Large intestine (tissue), 3 donors: ENCODE measurements at regions not wholly inside any gene's neighbourhood (a gene's known extent, or its start where the extent isn't known, plus 50 kb on each side); places are given as distances from the start of the nearest gene placed in this dataset.
A peak's percentile ranks its signal among the peaks of the same experiment; 100 is the strongest.

ENCODE experiments used
- DNase-seq, 2 donors: peaks; one replicate each; pipeline versions ENCODE4 v3.0.0 to v3.0.0-alpha.2; 2013
- H3K27ac ChIP-seq: one replicate; pipeline ENCODE4 v1.5.1; 2013; ENCODE audit warnings: low read length
- H3K27me3 ChIP-seq: 2 replicates; pipeline ENCODE4 v1.6.1; 2013; ENCODE audit warnings: low read length; ENCODE audit not compliant: control insufficient read depth, insufficient read depth
- H3K36me3 ChIP-seq: 2 replicates; pipeline ENCODE4 v1.6.1; 2013; ENCODE audit warnings: low read length; ENCODE audit not compliant: control insufficient read depth, insufficient read depth
- H3K4me1 ChIP-seq: one replicate; pipeline ENCODE4 v1.6.1; 2013; ENCODE audit warnings: low read length; ENCODE audit not compliant: control insufficient read depth, insufficient read depth
- H3K4me3 ChIP-seq: one replicate; pipeline ENCODE4 v1.5.1; 2013; ENCODE audit warnings: low read length
- H3K9me3 ChIP-seq: one replicate; pipeline ENCODE4 v1.6.1; 2013; ENCODE audit warnings: mild to moderate bottlenecking, low read depth, low read length, moderate library complexity; ENCODE audit not compliant: control insufficient read depth
- WGBS: methylation state at CpG from one replicate; pipeline ENCODE4 v1.1.5; 2013; ENCODE audit warnings: low lambda C conversion rate; ENCODE audit not compliant: insufficient coverage; 5-methylcytosine and 5-hydroxymethylcytosine counted together

GRCh38 chr1:230543085-230543484 lies 99.2 kb upstream of the COG2 start:
- Histone ChIP-seq H3K36me3 (no peaks in the 10 kb centered on the region), H3K27me3 (no peaks in the 10 kb centered on the region), H3K27ac (no peak overlapping the region), H3K4me3 (no peak overlapping the region), H3K4me1 (peaks cover 10% of the 10 kb centered on the region), H3K9me3 (no peaks in the 10 kb centered on the region)
- no peak for DNase-seq
- WGBS = no CpG with 5 or more reads among the region's 2 CpGs

GRCh38 chr1:230542681-230543080 lies 99.6 kb upstream of the COG2 start:
- Histone ChIP-seq H3K36me3 (no peaks in the 10 kb centered on the region), H3K4me1 (peaks cover 10% of the 10 kb centered on the region), H3K27ac (no peak overlapping the region), H3K4me3 (no peak overlapping the region), H3K9me3 (no peaks in the 10 kb centered on the region), H3K27me3 (no peaks in the 10 kb centered on the region)
- no CpG with 5 or more reads among the region's 2 CpGs for WGBS
- DNase-seq = no peak

- no peaks in the 10 kb centered on the region for H3K9me3 ChIP-seq
Observed at GRCh38 chr1:230542054-230542453, 100.2 kb upstream of the COG2 start.

DNA sequence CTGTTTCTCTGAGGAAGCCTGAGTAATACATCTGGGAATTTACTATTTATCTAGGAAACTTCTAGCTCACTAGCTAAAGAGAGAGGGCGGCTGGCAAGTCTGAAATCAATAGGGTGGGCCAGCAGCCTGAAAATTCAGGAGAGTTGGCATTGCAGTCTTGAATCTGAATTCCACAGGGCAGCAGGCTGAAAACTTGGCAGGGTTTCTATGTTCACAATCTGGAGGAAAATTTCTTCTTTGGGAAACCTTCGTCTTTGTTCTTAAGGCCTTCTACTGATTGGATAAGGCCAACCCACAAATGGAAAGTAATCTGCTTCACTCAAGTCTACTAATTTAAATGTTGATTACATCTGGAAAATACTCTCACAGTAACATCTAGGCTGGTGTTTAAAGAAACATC lies 101.0 kb upstream of the COG2 start:
- no peak overlapping the region for H3K4me3 ChIP-seq
- no peaks in the 10 kb centered on the region for H3K27me3 ChIP-seq
- no peak for DNase-seq
- no peaks in the 10 kb centered on the region for H3K36me3 ChIP-seq
- H3K9me3 ChIP-seq = no peaks in the 10 kb centered on the region
- H3K4me1 ChIP-seq = peaks cover 10% of the 10 kb centered on the region
- no peak overlapping the region for H3K27ac ChIP-seq
- WGBS = no CpG with 5 or more reads among the region's 2 CpGs

More at GRCh38 chr1:230542054-230542453, 100.2 kb upstream of the COG2 start:
- Histone ChIP-seq H3K27me3 (no peaks in the 10 kb centered on the region), H3K36me3 (no peaks in the 10 kb centered on the region), H3K4me1 (peaks cover 10% of the 10 kb centered on the region), H3K27ac (no peak overlapping the region), H3K4me3 (no peak overlapping the region)
- DNase-seq = no peak

- Histone ChIP-seq H3K9me3 (no peaks in the 10 kb centered on the region), H3K4me1 (peaks cover 10% of the 10 kb centered on the region), H3K27me3 (no peaks in the 10 kb centered on the region), H3K4me3 (no peak overlapping the region), H3K36me3 (no peaks in the 10 kb centered on the region), H3K27ac (no peak overlapping the region)
- WGBS = 63% methylated on average over 2 of the region's 6 CpGs
- peak; percentile 35 to 63 for DNase-seq
Observed at GRCh38 chr1:230540421-230541155, 101.7 kb upstream of the COG2 start.

GRCh38 chr1:230537456-230537855 lies 104.8 kb upstream of the COG2 start:
- Histone ChIP-seq H3K27me3 (no peaks in the 10 kb centered on the region), H3K4me3 (no peak overlapping the region), H3K4me1 (peaks cover 10% of the 10 kb centered on the region), H3K27ac (no peak overlapping the region), H3K9me3 (peaks cover 5% of the 10 kb centered on the region), H3K36me3 (no peaks in the 10 kb centered on the region)
- WGBS = no CpG with 5 or more reads among the region's 9 CpGs
- DNase-seq = no peak

DNA sequence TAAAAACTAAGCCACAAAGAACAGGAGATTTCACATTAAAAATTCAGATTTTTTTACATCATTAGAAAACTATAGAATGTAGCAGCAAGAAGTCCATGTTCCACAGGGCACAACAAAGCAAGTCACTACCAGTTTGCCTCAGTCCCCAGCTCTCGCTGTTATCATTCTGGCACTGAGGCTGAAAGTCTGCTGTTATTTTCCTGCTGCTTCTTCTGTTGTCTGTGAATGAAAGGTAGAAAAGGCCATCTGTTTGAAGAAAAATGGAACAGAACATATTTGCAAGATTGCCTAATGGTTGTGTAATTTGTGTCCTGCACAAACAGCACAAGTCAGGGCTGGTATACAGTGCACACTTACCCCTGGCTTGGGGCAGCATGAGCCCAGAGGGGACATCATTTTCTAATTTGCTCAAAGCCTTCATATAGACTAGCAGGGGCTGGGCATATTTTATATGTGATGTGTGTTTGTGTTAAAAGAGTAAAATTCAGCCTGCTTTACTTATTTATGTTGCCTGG lies 105.6 kb upstream of the COG2 start:
- Histone ChIP-seq H3K4me1 (peaks cover 10% of the 10 kb centered on the region), H3K36me3 (no peaks in the 10 kb centered on the region), H3K27me3 (no peaks in the 10 kb centered on the region), H3K27ac (no peak overlapping the region), H3K4me3 (no peak overlapping the region), H3K9me3 (peaks cover 5% of the 10 kb centered on the region)
- DNase-seq = no peak
- no CpG with 5 or more reads among the region's 1 CpG for WGBS

DNA sequence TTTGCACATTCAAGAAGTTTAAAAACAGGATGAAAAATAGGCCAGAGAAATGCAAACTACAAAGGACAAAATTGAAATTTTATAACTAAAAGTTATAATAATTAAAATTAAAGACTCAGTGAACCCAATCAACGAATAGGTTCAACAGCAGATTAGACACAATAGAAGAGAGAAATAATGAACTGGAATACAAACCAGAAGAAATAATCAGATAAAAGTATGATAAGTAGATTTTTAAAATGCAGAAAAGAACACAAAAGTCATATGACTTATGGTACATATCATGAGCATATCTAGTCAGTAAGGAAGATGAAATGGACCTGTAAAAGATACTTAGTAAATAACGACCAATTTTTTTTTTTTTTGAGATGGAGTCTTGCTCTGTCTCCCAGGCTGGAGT lies 108.1 kb upstream of the COG2 start:
- WGBS = 80% methylated on average over 1 of the region's 2 CpGs
- H3K9me3 ChIP-seq = peaks cover 5% of the 10 kb centered on the region
- no peak for DNase-seq
- H3K36me3 ChIP-seq = no peaks in the 10 kb centered on the region
- no peak overlapping the region for H3K27ac ChIP-seq
- H3K4me3 ChIP-seq = no peak overlapping the region
- no peaks in the 10 kb centered on the region for H3K4me1 ChIP-seq
- no peaks in the 10 kb centered on the region for H3K27me3 ChIP-seq

DNA sequence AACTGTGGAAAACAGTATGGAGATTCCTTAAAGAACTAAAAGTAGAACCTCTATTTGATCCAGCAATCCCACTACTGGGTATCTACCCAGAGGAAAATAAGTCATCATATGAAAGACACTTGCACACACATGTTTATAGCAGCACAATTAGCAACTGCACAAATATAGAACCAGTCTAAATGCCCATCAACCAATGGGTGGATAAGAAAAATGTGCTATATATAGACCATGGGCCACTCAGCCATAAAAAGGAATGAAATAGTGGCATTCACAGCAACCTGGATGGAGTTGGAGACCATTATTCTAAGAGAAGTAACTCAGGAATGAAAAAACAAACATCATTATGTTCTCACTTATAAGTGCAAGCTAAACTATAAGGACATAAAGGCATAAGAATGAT lies 105.0 kb upstream of the PGBD5 start:
- no peak for DNase-seq
- Histone ChIP-seq H3K27me3 (no peaks in the 10 kb centered on the region), H3K4me1 (no peaks in the 10 kb centered on the region), H3K36me3 (no peaks in the 10 kb centered on the region), H3K4me3 (no peak overlapping the region), H3K27ac (no peak overlapping the region), H3K9me3 (peaks cover 5% of the 10 kb centered on the region)

DNA sequence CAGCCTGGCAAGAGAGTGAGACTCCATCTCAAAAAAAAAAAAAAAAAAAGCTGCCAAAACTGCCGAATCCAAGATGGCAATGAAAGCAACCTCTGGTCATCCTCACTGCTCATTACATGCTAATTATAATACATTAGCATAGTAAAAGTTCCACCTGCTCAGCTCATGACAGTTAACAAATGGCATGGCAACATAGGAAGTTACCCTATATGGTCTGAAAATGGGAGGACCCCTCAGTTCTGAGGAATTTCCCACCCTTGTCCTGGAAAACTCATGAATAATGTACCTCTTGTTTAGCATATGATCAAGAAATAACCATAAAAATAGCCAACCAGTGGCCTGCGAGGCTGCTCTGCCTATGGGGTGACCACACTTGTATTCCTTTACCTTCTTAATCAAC lies 93.1 kb upstream of the PGBD5 start:
- Histone ChIP-seq H3K4me3 (no peak overlapping the region), H3K9me3 (no peaks in the 10 kb centered on the region), H3K27me3 (no peaks in the 10 kb centered on the region), H3K4me1 (no peaks in the 10 kb centered on the region), H3K36me3 (no peaks in the 10 kb centered on the region), H3K27ac (no peak overlapping the region)
- WGBS = no CpG with 5 or more reads among the region's 2 CpGs
- no peak for DNase-seq

DNA sequence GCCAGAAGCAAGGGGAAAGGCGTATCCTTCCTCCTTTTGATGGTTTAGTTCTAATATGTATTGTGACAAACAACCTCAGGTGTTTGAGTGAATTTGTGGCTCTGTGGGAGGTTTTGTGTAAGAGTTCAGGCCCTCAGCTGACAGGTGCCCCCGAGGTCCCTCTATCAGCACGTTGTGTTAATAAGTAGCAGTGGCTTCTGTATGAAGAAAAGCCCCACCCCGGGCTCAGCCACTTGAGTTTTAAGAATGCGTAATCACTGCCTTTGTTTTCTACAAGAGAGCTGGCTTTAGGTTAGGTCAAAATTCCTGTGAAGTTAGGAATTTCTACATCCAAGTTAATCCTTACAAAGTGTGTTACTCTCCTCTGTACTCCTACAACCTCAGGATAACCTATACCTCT lies 92.4 kb upstream of the PGBD5 start:
- no peaks in the 10 kb centered on the region for H3K27me3 ChIP-seq
- no peaks in the 10 kb centered on the region for H3K36me3 ChIP-seq
- no CpG with 5 or more reads among the region's 5 CpGs for WGBS
- H3K4me3 ChIP-seq = no peak overlapping the region
- no peaks in the 10 kb centered on the region for H3K4me1 ChIP-seq
- no peaks in the 10 kb centered on the region for H3K9me3 ChIP-seq
- no peak overlapping the region for H3K27ac ChIP-seq
- DNase-seq = peak in 1 of 2 donors; percentile 37
